HCT116 (cell line): ENCODE measurements at regions not wholly inside any gene's neighbourhood (a gene's known extent, or its start where the extent isn't known, plus 50 kb on each side); places are given as distances from the start of the nearest gene placed in this dataset.

Source experiments
- ATAC-seq: fragments of 200-7000 bp; cut with Tn5 transposase; 2 replicates; pipeline ENCODE4 v1.9.1; 2020; ENCODE audit warnings: mild to moderate bottlenecking, moderate library complexity
- BruUV-seq: library from RNA; stranded (reverse); fragments of 400-500 nt; replicated peaks from 2 replicates; lab custom pipeline; 2021; lab: Mats Ljungman, UMichigan
- CTCF ChIA-PET: fragments of 300-600 bp; sonication (Branson Sonifier 250); formaldehyde crosslinking; loops from one replicate; lab custom pipeline; 2021; ENCODE audit warnings: antibody characterized with exemption; lab: Charles Lee
- POLR2A ChIA-PET: fragments of 300-600, 350-600 bp; sonication (Branson Sonifier 250); formaldehyde crosslinking; loops from one replicate; lab custom pipeline; 2021; ENCODE audit warnings: antibody characterized with exemption; lab: Charles Lee
- RAD21 ChIA-PET, 2 experiments: fragments of 300-600 bp; sonication (Branson Sonifier 250); formaldehyde crosslinking; loops; one replicate each; lab custom pipeline; 2023; ENCODE audit warnings: low total read pairs in 2 of 2; ENCODE audit not compliant: uncharacterized antibody in 2 of 2, unreplicated experiment in 2 of 2, low non-redundant PET in 1 of 2; lab: Charles Lee
- DNase-seq: peaks from one replicate; pipeline ENCODE4 v3.0.0-alpha.2; 2010; ENCODE audit warnings: low read depth, low spot score
- H2AFZ ChIP-seq: fragments of 200-600 bp; shearing (Covaris generic), sonication (generic); 2 replicates; pipeline ENCODE4 v1.6.1; 2017; ENCODE audit warnings: low read depth, mixed run types, mixed read lengths, antibody characterized with exemption, low read length; ENCODE audit not compliant: poor library complexity, severe bottlenecking
- H3K27ac ChIP-seq: 2 replicates; pipeline ENCODE4 v1.5.1; 2012; ENCODE audit warnings: low read depth, low read length
- H3K27me3 ChIP-seq: fragments of 200-600 bp; sonication (generic); 2 replicates; pipeline ENCODE4 v1.6.1; 2016; ENCODE audit warnings: mixed run types, low read length, mixed read lengths; ENCODE audit not compliant: insufficient read depth
- H3K36me3 ChIP-seq, 2 experiments: fragments of 200-500 bp in 1 of 2; fragments of 200-600 bp in 1 of 2; sonication (Bioruptor generic) in 1 of 2; sonication (generic) in 1 of 2; 2 replicates each; pipeline versions ENCODE4 v1.5.1 to v1.6.1; 2014 to 2016; ENCODE audit warnings: low read length in 2 of 2, inconsistent platforms in 1 of 2, mixed read lengths in 1 of 2, mixed run types in 1 of 2; ENCODE audit not compliant: insufficient read depth in 2 of 2, control insufficient read depth in 1 of 2
- H3K4me1 ChIP-seq, 2 experiments: fragments of 200-600 bp in 1 of 2; sonication (generic) in 1 of 2; 2 replicates each; pipeline versions ENCODE4 v1.5.1 to v1.6.1; 2012 to 2017; ENCODE audit warnings: low read length in 2 of 2, inconsistent platforms in 1 of 2, mild to moderate bottlenecking in 1 of 2, mixed read lengths in 1 of 2, mixed run types in 1 of 2, moderate library complexity in 1 of 2; ENCODE audit not compliant: insufficient read depth in 2 of 2, control insufficient read depth in 1 of 2
- H3K4me2 ChIP-seq: fragments of 200-600 bp; sonication (generic); 2 replicates; pipeline ENCODE4 v1.6.1; 2017; ENCODE audit warnings: mixed run types, low read length, mixed read lengths
- H3K4me3 ChIP-seq, 2 experiments: fragments of 200-600 bp in 1 of 2; sonication (generic) in 1 of 2; replicated peaks in 1 of 2; 2 replicates each; pipeline ENCODE4 v1.5.1; 2011 to 2016; ENCODE audit warnings: low read length in 2 of 2, control low read depth in 1 of 2, low read depth in 1 of 2, mild to moderate bottlenecking in 1 of 2, mixed read lengths in 1 of 2, mixed run types in 1 of 2
- H3K79me2 ChIP-seq: fragments of 200-600 bp; sonication (generic); 2 replicates; pipeline ENCODE4 v1.6.1; 2017; ENCODE audit warnings: mild to moderate bottlenecking, mixed run types, low read length, moderate library complexity, mixed read lengths; ENCODE audit not compliant: insufficient read depth
- H3K9ac ChIP-seq: fragments of 200-600 bp; sonication (generic); 2 replicates; pipeline ENCODE4 v1.6.1; 2016; ENCODE audit warnings: low read length, mixed read lengths
- H3K9me2 ChIP-seq: fragments of 200-600 bp; sonication (generic), shearing (Covaris generic); 2 replicates; pipeline ENCODE4 v1.6.1; 2017; ENCODE audit warnings: mixed run types, mild to moderate bottlenecking, moderate library complexity; ENCODE audit not compliant: insufficient read depth
- H3K9me3 ChIP-seq, 2 experiments: fragments of 200-500 bp in 1 of 2; fragments of 200-600 bp in 1 of 2; sonication (Bioruptor generic) in 1 of 2; sonication (generic) in 1 of 2; 2 replicates each; pipeline ENCODE4 v1.6.1; 2014 to 2017; ENCODE audit warnings: low read length in 2 of 2, mixed read lengths in 2 of 2, inconsistent platforms in 1 of 2, low read depth in 1 of 2, mild to moderate bottlenecking in 1 of 2, mixed run types in 1 of 2, moderate library complexity in 1 of 2; ENCODE audit not compliant: control insufficient read depth in 1 of 2, insufficient read depth in 1 of 2
- H4K20me1 ChIP-seq: fragments of 200-600 bp; sonication (generic), shearing (Covaris generic); 2 replicates; pipeline ENCODE4 v1.6.1; 2017; ENCODE audit warnings: mixed run types, mild to moderate bottlenecking, moderate library complexity; ENCODE audit not compliant: insufficient read depth
- ATF3 ChIP-seq: IDR thresholded peaks from 2 replicates; pipeline ENCODE4 v1.6.1; 2012
- CBX3 ChIP-seq: IDR thresholded peaks from 2 replicates; pipeline ENCODE4 v1.6.1; 2012; ENCODE audit warnings: low read depth
- CEBPB ChIP-seq: IDR thresholded peaks from 2 replicates; pipeline ENCODE4 v1.6.1; 2012; ENCODE audit warnings: low read depth
- EGR1 ChIP-seq: IDR thresholded peaks from 2 replicates; pipeline ENCODE4 v1.6.1; 2012; ENCODE audit warnings: low read depth
- EZH2 ChIP-seq: fragments of 200-600 bp; sonication (generic); IDR thresholded peaks from 2 replicates; pipeline ENCODE4 v1.6.1; 2017; ENCODE audit warnings: antibody characterized with exemption, mixed run types
- EZH2phosphoT487 ChIP-seq: fragments of 200-600 bp; IDR thresholded peaks from 2 replicates; pipeline ENCODE4 v1.6.1; 2018; ENCODE audit warnings: antibody characterized with exemption, borderline replicate concordance
- FOSL1 ChIP-seq: IDR thresholded peaks from 2 replicates; pipeline ENCODE4 v1.6.1; 2012; ENCODE audit warnings: low read depth
- JUND ChIP-seq: IDR thresholded peaks from 2 replicates; pipeline ENCODE4 v1.6.1; 2012
- MAX ChIP-seq: IDR thresholded peaks from 2 replicates; pipeline ENCODE4 v1.6.1; 2012
- POLR2AphosphoS5 ChIP-seq: IDR thresholded peaks from 2 replicates; pipeline ENCODE4 v1.6.1; 2011; ENCODE audit warnings: mild to moderate bottlenecking, low read depth, low read length, moderate library complexity
- RAD21 ChIP-seq: IDR thresholded peaks from 2 replicates; pipeline ENCODE4 v1.6.1; 2012; ENCODE audit warnings: low read depth, mild to moderate bottlenecking
- REST ChIP-seq: IDR thresholded peaks from 2 replicates; pipeline ENCODE4 v1.6.1; 2012; ENCODE audit warnings: low read depth
- SIN3A ChIP-seq: IDR thresholded peaks from 2 replicates; pipeline ENCODE4 v1.6.1; 2012; ENCODE audit warnings: low read depth
- SP1 ChIP-seq: IDR thresholded peaks from 2 replicates; pipeline ENCODE4 v1.6.1; 2012; ENCODE audit warnings: low read depth
- TCF7L2 ChIP-seq: IDR thresholded peaks from 2 replicates; pipeline ENCODE4 v1.7.0; 2011; ENCODE audit warnings: borderline replicate concordance, inconsistent platforms; ENCODE audit not compliant: insufficient read depth, insufficient read length; ENCODE audit errors: extremely low read depth
- YY1 ChIP-seq: IDR thresholded peaks from 2 replicates; pipeline ENCODE4 v1.6.1; 2011; ENCODE audit warnings: low read length, low read depth, moderate library complexity, mild to moderate bottlenecking; ENCODE audit not compliant: insufficient replicate concordance; ENCODE audit errors: extremely low read depth
- ZFX ChIP-seq: fragments of 450-650 bp; IDR thresholded peaks from 2 replicates; pipeline ENCODE4 v1.6.1; 2017
- ZNF274 ChIP-seq: fragments of 200-500 bp; sonication (Bioruptor generic); IDR thresholded peaks from 2 replicates; pipeline ENCODE4 v1.6.1; 2014; ENCODE audit warnings: mild to moderate bottlenecking, low read depth, low read length, inconsistent platforms
- intact Hi-C: fragments of 100-400 bp; cut with micrococcal nuclease; formaldehyde crosslinking; loops from 2 replicates; pipeline ENCODE4 v1.10.0; 2022

GRCh38 chr6:50975216-50975615 lies 156.5 kb downstream of the TFAP2B start:
- TF ChIP-seq ATF3 (no peak), MAX (no peak), TCF7L2 (no peak), SP1 (no peak), EGR1 (no peak), JUND (no peak), ZNF274 (no peak), EZH2 (no peak), SIN3A (no peak), FOSL1 (no peak)
- TF ChIP-seq, all 23 proteins: peak for 0
- no peak overlapping the region for H3K9ac ChIP-seq
- no peaks in the 10 kb centered on the region for H3K79me2 ChIP-seq
- H3K27me3 ChIP-seq, result no peaks in the 10 kb centered on the region
- ATAC-seq (no peak), DNase-seq (no peak)
- ChIA-PET RAD21 (no interaction called here), POLR2A (no interaction called here), CTCF (no interaction called here)
- H3K4me2 ChIP-seq, result no peak overlapping the region
- BruUV-seq, result no TSS peak
- no peak overlapping the region for H3K4me3 ChIP-seq
- H4K20me1 ChIP-seq, result no peaks in the 10 kb centered on the region
- H3K9me3 ChIP-seq, result peaks cover 5 to 21% of the 10 kb centered on the region in 2 experiments; a peak in 2 of 4 replicates
- H2AFZ ChIP-seq, result no peak overlapping the region
- no peaks in the 10 kb centered on the region for H3K9me2 ChIP-seq
- H3K4me1 ChIP-seq, result no peaks in the 10 kb centered on the region
- no peak overlapping the region for H3K27ac ChIP-seq
- H3K36me3 ChIP-seq, result no peaks in the 10 kb centered on the region
- intact Hi-C loops, result no loop called here

DNA sequence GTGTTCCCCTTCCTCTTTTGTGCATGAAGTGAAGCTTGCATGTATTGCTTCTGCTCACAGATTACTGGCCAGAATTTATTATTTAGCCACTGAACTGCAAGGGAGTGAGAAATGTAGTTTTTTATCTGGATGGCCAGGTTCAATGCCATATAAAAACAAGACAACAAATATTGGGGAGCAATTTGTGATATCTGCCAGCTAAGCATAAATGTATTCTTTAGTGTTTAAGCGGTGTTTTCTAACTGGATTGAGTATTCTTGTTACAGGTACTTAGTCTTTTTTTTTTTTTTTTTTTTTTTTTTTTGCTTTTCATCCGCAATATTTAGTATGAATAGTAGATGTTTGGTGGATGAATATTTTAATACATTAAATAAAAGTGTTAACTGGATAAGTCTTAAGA lies 158.2 kb downstream of the TFAP2B start:
- no peak overlapping the region for H3K27ac ChIP-seq
- H3K4me1 ChIP-seq, result no peaks in the 10 kb centered on the region
- ATAC-seq (no peak), DNase-seq (no peak)
- BruUV-seq, result no TSS peak
- H4K20me1 ChIP-seq, result no peaks in the 10 kb centered on the region
- no peak overlapping the region for H3K4me3 ChIP-seq
- no peaks in the 10 kb centered on the region for H3K79me2 ChIP-seq
- H3K9ac ChIP-seq, result no peak overlapping the region
- no peak overlapping the region for H2AFZ ChIP-seq
- H3K4me2 ChIP-seq, result no peak overlapping the region
- RAD21 ChIA-PET, result no interaction called here
- intact Hi-C loops, result no loop called here
- POLR2A ChIA-PET, result no interaction called here
- H3K27me3 ChIP-seq, result no peaks in the 10 kb centered on the region
- H3K9me3 ChIP-seq, result peaks cover 5 to 17% of the 10 kb centered on the region in 2 experiments; a peak in 2 of 4 replicates
- H3K36me3 ChIP-seq, result no peaks in the 10 kb centered on the region
- TF ChIP-seq ZNF274 (no peak), CBX3 (no peak), MAX (no peak), RAD21 (no peak), REST (no peak), ZFX (no peak), CEBPB (no peak), YY1 (no peak), EZH2phosphoT487 (no peak), SIN3A (no peak), SP1 (no peak), POLR2AphosphoS5 (no peak), FOSL1 (no peak)
- H3K9me2 ChIP-seq, result no peaks in the 10 kb centered on the region
- CTCF ChIA-PET, result no interaction called here
